ENCODE measurements at regions not wholly inside any gene's neighbourhood (a gene's known extent, or its start where the extent isn't known, plus 50 kb on each side); places are given as distances from the start of the nearest gene placed in this dataset.

DNA sequence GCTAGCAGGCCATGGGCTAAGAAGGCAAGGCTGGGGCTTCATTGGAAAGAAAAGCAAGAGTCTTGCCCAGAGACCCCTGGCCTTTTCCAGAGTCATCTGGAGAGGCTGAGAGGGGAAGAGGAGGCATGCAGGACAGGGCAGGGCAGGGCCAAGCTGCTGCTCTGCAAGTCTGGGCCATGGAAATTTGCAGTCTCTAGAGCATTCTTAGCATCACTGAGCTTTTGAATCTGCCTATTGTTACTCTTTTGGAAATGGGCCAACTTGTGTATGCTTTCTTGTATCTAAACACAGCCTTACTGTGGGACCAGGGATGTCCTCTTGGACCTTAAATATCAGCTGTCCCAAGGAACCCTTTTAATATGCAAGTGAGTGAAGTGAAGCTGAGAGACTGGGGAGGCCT, 560.5 kb downstream of the MID1IP1 start:
- no peak for DNase-seq

DNA sequence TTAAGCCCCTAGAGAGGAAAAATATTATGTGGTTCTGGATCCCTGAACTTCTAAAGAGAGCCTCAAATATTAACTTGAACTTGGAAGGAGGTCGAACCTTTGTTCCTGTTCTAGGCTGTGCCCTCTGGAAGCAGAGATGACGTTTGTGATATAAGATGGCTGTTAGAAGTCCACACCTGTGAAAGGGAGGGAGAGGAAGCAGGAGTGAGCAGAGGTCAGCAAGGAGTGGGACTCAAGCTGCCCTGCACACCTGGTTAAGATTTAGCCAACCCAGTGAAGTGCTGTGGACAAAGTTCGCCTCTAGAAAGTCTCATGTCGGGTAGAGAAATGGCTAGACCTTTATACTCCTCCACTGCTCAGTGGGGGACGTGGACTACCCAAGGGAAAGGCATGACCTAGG, 566.2 kb downstream of the MID1IP1 start:
- no peak for DNase-seq

DNA sequence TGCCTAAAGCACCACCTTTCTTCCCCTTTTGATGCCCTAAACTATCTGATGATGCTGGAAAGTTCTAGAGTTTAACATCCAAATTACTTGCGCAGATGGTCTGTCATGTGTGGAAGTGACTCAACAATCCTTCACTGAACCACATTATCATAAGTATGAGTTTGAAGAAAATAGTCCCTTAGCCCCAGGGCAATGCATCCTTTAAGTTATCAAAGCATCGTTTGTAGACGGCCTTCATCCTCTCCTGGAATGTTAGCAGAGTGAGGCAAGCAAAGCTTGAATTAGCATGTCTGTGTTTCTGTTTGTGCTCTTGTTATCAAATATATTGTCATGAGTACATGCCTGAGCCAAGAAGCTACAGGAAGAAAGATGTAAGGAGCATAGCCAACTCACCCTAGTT, 570.9 kb downstream of the MID1IP1 start:
- DNase-seq, result no peak

DNA sequence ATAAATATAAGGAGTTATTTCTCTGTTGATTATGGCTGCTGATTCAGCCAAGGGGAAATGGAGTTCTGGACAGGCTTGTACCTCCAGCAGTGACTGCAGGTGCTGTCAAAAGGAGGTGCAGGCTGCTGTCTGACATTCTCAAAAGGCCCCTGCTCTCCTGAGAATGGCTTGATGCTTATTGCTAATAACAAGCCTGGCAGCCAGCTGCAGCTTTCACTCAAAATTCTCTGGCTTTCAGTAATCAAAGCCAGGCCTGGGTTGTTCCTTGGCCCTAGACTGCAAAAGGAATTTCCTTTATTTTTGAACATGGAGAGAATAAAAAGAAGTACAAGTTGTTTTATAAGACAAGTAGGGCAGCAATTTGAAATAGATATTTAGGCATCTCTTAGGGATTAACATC, 575.9 kb downstream of the MID1IP1 start:
- no peak for DNase-seq

DNA sequence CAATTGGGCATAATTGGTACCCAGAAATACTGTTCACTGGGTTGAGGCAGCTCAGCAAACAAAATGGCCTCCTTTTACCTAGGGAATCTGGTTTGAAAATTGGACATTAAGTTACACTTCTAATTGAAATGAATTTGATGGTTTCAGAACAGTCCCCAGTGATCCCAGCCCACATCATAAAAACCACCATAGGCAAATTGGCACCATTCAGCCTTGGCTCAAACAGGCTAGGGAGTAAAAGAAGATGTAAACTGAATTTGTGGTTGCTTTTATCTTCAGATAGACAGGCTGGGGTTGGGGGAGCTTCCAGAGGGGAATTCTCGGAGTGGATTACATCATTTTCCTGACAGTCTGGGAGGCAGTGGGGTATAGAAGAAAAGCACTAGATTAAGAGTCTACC, 576.5 kb downstream of the MID1IP1 start:
- no peak for DNase-seq

DNA sequence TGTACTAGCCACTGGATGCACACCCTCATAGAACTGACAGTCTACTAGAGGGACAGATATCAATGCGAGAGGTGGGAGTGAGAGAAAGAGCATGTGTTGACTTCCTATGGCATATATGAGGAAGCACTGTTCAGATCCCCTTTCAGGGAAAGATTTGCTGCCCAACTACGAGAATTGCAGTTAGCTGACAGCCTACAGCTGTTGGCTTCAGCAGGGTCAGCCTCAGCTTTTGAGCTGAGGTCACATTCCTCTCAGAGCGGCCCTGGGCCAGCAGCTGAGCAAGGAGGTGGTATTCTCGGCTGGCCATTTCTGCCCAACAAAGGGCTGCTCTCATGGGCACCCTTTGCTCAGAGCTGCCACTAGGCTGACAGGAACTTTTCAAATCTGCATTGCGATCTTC, 580.2 kb downstream of the MID1IP1 start:
- DNase-seq, result no peak

DNA sequence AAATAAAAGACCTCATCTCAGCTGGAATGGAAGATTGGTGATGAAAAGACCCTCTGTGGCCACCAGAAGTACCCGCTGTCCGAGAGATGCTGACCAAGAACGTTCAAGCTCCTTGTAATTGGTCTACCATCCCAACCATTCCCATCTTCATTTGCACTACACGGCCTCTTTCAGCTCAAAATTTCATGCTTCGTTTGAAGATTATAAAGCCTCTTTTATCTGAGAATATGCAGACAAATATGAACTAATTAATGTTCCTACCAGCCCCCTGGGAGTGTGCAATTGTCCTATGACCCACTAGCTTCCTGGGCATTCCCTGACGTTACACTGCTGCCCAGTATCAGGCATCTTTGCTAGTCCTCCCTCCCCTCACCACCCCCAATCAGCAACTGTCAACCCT, 583.7 kb downstream of the MID1IP1 start:
- DNase-seq, result no peak

DNA sequence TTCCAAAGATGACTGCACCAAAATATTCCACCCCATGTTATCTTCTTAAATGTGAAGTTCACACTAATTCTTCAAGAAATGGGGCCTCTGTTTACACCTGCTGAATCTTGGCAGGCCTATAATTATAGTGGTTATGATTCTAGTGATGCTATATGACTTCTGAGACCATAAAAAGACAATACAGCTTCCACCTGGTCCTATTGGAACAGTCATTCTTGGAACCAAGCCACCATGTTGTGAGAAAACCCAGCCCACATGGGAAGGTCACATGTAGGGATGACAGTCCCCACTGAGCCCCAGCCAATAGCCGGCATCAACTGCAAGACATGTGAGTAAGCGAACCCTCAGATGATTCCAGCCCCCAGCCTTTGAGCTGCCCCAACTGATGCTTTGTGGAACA, 587.5 kb downstream of the MID1IP1 start:
- DNase-seq, result no peak

DNA sequence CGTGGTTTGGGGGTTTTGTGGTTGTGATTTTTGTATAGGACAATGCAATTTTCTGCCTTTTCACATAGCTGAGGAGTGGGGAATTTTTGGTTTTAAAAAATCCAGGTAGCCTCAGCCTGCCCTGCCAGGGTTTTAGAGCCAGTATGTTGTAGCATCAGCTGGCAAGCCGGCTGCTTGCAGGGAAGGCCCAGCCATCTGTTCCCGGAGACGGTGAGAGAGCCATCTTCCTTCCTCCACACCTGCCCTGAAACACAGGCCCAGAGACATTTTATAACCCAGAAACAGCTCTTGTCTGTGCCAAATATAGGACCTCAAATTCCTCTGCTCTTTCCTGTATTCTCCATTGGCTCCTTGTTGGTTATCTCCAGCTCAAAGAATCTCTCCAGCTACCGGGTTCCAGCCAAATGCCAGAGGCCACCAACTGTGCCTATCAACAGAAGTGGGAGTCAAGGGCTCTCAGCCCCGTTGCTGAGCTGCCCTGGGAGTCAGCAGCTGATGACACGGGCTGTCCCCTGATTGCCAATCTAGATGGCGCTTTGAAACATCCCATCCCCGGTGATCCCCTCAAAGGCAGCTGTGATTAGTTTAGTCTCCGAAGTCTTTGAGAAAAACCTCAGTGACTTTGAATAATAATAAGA, 595.2 kb downstream of the MID1IP1 start:
- DNase-seq, result no peak

DNA sequence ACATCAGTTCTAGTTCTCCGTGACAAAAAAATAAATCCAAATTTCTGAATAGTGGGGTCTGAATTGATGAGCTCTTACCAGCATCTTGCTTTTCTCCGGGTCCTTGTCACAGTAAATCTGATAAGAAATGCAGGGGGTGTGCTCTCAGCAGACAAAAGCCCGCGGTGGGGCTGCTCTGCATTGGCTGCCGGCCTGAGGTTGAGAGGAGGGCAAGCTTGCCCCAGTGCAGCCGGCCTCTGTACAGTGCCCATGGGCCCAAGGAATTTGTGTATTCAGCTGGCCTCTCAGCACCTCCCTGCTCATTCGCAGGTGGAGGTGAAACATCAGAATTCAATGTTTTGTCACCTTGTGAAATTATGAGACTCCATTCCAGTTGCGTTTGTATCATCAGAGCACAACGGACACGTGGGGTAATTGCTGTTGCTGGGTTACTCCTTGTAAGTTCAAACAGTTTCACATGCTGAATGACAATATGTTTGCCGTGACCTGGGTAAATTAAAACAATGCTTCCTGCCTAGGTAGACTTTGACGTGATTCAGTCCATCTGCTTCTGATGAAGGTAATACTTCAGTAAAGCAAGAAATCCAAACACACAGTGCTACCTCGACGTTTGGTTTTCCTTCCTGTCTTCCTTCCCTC, 596.4 kb downstream of the MID1IP1 start:
- no peak for DNase-seq

DNA sequence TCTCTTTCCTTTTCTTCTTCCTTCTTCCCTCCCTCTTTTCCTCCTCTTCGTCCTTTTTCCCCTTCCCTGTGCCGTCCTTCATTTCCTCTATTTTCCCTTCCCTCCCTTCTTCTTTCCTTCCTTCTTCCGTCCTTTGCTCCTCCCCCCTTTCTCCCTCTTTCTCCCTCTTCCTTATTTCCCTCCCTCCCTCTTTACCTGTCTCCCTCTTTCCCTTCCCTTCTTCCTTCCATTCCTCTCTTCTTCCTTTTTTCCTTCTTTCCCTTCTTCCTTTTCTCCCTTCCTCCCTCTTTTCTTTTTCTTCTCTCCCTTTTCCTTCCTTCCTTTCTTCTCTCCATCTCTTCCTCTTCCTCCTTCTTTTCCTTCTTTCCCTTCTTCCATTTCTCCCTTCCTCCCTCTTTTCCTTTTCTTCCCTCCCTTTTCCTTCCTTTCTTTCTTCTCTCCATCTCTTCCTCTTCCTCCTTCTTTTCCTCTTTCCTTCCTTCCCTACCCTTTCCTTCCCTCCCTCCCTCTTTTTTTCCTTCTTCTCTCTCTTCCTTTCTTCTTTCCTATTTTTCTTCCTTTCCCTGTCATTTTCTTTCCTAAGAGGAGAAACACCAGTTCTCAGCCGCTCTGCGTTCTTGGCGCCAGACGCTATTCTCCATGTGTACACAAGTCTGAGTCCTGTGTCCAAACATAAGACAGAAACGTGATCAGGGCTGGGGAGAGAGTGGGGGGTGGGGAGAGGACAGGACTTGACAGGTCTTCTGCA, 597.1 kb downstream of the MID1IP1 start:
- DNase-seq, result no peak

DNA sequence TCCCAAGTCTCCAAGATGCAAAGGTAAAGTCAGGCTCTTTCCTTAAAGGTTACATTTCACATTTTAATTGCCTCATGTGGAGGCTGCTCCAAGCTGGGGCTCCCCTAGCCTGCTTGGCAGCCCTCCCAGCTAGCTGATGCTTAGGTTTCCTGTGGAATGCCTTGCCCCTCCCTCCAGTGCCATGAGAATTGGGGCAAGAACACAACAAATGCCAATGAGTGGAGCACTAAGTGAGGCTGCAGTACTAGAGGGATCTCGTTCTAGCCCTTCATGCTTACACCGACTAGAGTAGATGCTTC, 597.7 kb downstream of the MID1IP1 start:
- DNase-seq, result no peak

DNA sequence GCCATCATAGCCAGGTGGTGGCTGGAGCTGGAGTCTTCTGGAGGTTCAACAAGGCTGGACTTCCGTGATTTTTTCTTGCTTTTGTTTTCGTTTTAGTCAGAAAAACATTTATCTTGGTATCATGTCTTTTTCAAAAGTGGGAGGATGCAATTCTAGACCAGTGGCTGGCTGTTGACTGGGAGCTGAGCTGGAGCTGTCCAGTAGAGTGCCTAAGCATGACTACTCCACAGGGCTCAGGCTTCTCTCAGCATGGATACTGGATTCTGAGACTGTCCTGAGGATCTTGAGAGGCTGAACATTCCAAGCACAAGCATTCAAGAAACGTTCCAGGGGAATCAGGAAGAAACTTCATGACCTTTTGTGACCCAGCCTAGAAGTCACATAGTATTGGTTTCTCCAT, 598.1 kb downstream of the MID1IP1 start:
- no peak for DNase-seq

DNA sequence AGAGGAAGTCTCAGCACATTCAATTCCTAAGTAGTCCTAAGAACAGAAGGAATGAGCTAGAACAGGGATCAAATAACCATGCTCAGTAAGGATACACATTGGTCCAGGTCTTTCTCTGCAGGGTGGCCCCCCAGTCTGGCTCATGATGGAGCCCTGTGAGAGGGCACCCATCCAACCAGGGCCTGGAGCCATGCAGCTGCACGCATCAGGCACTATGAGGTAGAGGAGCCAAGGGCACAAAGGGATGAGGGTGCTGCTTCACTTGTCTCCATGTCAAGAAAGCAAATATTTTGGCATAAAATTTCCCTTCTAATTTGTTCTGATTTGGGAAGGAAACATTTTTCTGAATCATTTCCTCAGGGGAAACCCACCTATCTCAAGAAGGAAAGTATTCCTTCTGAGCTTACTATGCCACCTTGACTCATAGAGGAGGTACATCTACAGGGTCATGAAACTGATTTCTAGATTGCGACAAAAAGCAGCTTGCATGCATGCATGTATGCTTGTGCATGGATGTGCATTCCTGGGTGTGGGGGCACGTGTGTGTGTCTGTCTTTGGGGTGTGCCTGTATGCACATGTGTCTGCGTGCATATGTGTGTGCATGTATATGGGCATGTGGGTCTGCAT, 600.3 kb downstream of the MID1IP1 start:
- DNase-seq, result no peak

DNA sequence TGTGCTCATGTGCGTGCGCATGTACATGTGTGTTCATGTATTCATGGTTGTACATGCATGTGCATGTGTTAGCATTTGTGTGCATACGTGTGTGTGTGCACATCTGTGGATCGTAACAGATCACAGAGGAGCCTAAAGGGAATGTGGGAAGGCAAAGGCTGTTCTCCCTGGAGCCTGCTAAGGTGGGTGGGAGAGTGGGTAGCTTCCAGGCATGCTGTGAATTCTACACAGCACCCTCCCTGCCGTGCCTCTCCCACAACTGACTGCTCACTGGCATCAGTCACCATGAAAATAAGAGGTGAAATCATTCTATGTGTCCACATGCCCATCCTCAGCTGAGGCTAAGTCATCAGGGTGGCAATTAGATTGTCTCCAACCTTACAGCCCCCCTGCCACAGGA, 600.9 kb downstream of the MID1IP1 start:
- DNase-seq, result no peak

DNA sequence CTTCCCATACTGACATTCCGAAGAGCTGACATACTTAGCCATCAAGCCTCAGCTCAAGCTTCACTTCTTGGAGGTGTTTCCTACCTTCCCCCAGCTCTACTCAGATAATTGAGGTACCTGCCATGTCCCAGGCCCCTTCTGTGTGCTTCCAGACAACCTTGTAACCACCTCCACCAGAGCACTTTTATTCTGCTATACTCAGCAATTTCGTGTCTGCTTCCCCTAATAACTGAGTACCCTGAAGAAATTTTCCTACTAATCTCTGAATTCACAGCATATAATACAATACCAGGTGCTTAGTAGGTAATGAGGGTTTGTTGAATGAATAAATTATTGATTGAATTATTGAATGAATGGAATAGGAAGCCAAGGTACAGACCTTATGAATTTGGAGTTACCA, 605.5 kb downstream of the MID1IP1 start:
- no peak for DNase-seq

DNA sequence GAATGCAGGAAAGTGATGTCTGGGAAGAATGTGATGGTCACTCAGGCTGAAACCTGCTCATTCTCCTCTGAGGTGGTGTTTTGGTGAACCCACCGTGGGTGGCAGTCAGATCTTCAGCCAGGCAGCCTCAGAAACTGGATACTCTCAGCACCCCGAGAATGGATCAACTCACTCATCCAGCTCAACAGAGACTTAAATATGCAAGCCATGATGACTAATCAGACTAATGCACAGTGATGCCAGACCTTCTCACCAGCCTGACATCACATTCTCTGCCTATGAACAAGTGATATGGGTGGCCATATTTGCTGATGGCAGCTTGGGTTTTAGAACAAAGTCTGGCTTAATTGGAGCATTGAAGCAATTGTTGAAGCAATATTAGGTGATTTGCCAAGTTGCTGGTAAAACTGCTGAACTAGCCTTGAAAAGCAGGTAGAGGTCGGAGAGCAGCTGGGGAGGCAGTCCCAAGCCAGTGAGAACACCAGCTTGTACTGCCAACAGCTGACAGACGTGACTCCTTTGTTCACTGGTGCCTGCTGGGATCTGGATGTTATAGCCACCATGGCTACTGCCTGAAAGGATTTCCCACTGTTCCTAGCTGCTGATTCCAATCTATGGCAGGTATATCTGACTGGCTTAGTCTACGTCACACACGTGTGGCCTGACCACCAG, 608.1 kb downstream of the MID1IP1 start:
- no peak for DNase-seq

DNA sequence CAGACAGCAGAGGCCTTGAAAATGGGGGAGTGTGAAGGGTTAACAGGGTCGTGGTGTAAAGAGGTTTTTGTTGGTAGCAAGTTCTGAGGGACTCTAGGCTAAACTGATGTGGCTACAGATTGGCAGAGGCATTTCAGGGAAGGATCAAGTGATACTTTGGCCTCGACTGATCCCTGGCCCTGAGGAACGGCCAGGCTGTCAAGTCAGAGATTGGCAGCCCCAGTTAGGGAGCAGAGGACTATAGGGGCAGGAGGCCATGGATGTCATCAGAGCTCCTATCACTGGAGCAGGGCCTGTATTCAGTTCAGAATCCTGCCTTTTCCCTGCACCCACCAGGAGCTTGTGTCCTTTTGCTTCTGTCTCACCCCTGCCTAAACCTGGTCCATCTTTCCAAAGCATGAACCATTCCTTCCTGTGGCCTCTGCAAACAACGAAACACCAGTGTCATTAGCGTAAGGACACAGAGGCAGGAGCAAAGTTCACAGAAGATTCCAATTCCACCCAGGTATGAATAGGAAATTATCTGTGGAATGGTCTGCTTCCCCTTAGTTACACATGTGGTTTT, 613.1 kb downstream of the MID1IP1 start:
- DNase-seq, result no peak

DNA sequence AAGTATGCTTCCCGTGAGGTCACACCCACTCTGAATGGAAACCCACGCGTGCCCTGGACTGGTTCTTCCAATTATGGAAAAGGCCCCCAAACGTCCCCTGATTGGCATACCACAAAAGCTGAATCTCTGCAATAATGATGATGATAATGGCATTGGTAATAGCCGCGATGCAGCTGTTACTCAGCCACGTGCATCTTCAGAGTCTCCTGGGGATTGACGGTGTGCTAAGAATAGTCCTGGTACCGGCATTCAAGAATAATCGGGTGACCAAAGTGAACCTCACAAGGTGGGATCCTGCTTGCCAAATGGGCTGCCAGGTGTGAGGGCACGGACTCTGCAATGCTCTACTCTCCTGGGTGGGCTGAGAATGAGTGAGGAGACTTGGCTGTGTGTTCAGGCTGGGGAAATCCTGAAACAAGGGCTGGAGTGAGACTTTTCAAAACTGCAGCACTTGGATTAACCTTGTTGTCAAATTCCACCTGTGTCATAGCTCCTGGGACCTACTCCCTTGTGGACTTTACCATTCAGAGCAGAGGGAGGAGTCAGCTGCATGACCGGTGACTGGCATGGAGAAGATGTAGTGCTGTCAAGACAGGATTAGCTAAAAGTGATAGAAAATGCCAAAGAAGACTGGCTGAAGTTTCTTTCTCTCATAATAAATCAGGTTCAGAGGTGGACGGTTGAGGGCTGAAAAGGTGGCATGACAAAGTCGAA, 615.4 kb downstream of the MID1IP1 start:
- no peak for DNase-seq

DNA sequence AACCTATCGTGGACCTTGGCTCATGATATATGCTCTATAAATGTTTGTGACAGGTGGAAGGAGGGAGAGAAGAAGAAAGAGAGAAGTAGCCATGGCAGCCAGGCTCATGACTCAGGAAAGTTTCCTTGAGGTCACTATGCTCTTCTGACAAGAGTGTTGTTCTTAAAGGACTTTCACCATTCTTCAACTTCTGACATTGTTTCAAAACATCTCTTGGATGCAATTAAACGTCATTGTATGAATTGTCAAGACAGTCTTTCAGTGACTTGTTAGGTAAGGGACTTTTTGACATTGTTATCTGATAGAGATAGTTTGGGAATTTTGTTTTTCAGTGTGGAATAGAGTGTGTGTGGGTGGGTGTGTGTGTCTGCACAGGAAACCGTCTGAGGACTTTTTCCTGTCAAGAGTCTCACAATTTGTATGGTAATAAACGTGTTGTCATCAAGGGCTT, 617.0 kb downstream of the MID1IP1 start:
- no peak for DNase-seq

DNA sequence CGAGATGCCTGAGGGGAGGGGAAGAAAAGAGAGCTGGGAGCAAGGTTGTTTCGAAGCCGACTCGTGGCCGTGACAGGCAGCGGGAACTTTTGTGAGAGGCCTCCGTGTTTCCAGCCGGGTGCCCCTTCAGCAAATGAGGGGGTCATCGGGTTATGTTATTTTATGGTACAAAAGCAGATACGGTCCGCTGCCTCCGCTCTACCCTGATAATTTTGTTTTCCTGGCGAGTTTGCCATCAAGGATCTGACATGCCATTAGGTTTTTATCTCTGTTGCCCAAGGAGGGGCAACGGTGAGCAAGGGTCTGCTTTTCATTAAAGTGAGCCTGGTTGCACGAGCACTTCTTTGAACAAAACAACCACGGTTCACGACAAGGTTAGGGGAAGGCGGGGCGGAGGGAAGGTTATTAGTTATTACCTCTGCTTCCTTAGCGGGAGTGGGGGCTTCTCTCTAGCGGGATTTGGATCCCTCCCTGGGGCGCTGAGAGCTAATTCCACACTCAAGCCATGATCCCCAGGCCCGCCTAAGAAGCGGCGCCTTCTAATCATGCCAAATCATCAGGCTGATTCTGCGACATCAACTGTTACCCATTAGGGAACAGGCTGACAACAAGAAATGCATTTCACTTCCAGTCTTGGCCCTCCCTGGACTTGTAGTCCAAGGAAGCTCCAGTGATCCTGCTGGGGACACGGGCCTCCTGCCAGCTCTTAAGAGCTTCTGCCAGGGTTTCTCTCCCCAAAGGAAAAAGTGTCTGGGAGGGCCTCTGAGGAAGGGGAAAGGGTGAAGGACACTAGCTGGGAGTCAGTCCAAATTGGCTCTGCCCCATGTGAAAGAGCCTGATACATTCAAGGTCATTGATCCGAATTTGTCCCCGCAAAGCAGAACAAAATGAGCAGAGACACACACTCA, 617.7 kb downstream of the MID1IP1 start:
- no peak for DNase-seq
